GM19328 (cell line): ENCODE measurements at regions not wholly inside any gene's neighbourhood (a gene's known extent, or its start where the extent isn't known, plus 50 kb on each side); places are given as distances from the start of the nearest gene placed in this dataset.

Experiments
- ATAC-seq: cut with Tn5 transposase; IDR thresholded peaks from one replicate; pipeline ENCODE4 v1.9.1; 2021; ENCODE audit warnings: mild to moderate bottlenecking, moderate library complexity; ENCODE audit not compliant: unreplicated experiment

DNA sequence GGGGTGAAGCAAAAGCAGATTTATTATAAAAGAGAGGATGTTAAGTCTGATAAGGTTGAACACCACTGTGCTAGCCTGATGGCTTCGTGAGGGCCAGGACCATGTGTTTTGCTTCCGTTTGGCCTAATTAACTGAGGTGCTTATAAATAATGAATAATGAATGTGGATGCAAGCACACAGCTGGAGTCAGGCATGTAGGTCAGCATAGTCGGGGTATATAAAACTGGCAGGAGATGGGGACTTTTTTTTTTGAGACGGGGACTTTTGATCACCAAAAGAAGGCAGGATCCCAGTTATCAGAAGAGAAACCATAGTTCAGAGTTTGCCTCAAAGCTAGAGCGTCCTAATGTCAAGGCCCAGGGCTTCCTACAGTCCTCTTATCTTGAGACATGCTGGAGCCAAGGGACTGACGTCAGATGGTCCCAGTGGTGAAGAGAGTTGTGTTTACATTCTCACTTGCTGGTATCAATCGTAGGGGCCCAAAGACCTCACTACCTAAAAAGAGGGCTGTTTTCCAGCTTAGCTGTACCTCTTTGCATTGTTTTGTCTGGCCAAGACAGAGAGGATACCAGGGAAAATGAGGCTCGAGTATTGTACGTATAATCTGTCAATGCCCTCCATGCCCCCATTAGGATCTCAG, 50.4 kb downstream of the RTL9 start:
- no peak for ATAC-seq

GRCh38 chrX:110409925-110410324, 51.3 kb downstream of the RTL9 start:
- no peak for ATAC-seq

GRCh38 chrX:110410603-110411002, 52.0 kb downstream of the RTL9 start:
- no peak for ATAC-seq

GRCh38 chrX:110412971-110413726, 54.5 kb downstream of the RTL9 start:
- ATAC-seq, result peak; percentile 62

- ATAC-seq, result no peak
Measured at GRCh38 chrX:110413727-110414124, 55.1 kb downstream of the RTL9 start.

DNA sequence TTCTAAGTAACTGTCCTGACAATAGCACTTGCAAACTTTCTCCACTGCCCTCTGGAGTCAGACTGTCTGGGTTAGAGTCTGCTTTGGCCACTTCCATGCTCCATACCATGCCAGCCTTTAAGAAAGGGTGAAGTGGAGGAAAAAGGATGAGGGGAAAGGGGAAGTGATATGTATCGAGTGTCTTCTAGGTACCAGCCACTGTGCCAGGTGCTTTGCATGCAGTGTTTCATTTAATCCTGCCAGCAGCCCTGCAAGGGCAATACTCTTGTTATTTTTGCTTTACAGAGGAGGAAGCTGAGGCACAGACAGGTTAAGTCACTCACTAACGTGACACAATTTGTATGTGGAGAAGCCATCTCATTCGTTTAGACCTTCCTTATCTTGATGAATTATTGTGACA, 55.6 kb downstream of the RTL9 start:
- peak; percentile 14 for ATAC-seq

DNA sequence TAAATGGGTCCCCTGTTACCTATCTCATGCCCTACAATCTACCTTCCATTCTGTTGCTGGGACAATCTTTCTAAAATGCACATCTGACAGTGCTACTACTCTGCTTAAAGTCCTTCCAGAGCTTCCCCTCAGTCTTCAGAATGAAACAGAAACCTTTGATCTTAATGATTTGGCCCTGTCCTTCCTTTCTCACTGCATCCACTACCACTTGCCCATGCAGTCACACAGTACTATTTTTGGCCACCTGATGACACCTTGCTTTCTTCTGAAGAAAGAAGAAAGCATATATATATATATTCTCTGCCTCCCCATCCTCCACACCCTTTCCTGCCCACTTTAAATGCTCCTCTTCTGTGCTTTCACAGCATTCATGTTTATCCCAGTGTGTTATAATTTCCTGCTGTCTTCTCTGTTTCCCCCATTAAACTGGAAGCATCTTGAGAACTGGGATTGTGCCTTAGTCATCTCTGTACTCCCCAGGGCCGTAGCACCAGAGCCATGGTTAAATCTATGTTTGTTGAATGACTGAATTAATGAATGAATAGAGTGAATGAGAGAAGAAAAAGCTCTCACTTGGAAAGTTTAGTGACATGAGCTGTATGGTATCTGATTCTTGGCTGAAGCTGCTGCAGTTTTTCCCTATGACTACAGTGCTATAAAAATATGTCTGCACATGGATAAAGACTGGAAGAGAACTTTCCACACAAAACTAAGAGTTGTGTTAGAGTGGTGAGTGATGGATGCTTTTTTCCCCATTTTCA, 56.2 kb downstream of the RTL9 start:
- peak; percentile 60 for ATAC-seq

DNA sequence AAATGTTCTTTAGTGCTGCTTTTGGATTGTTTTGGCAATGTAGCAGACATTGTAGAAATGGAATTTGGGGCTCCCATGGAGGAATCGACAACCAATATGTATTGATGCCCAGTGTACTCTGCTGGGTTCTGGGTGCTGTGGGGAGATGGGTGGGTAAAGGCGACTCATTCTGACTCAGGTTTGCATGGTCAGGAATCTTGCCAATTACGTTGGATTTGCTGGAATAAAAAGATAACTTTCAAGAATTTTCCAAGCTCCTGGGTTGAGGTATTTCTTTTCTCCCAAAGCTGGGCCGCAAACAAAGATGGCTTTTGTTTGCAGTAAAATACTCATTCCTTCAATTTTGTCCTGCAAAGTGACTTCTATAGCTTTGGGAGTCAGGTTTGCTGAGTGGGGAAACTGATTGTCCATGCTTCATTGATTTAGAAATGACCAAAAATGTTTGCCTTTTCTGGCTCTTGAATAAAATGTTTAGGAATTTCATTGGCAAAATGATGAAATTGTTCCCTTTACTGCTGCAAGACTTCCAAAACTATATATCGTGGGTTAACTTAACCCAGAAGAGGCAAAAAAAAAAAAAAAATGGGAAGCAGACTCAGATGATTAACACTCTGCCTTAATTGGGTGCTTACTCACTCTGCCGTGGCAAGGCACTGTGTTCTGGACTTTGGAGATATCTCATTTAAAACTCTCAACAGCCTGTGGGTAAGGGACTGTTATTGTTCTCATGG, 57.0 kb downstream of the RTL9 start:
- ATAC-seq, result no peak

GRCh38 chrX:110417128-110417527, 58.5 kb downstream of the RTL9 start:
- no peak for ATAC-seq

DNA sequence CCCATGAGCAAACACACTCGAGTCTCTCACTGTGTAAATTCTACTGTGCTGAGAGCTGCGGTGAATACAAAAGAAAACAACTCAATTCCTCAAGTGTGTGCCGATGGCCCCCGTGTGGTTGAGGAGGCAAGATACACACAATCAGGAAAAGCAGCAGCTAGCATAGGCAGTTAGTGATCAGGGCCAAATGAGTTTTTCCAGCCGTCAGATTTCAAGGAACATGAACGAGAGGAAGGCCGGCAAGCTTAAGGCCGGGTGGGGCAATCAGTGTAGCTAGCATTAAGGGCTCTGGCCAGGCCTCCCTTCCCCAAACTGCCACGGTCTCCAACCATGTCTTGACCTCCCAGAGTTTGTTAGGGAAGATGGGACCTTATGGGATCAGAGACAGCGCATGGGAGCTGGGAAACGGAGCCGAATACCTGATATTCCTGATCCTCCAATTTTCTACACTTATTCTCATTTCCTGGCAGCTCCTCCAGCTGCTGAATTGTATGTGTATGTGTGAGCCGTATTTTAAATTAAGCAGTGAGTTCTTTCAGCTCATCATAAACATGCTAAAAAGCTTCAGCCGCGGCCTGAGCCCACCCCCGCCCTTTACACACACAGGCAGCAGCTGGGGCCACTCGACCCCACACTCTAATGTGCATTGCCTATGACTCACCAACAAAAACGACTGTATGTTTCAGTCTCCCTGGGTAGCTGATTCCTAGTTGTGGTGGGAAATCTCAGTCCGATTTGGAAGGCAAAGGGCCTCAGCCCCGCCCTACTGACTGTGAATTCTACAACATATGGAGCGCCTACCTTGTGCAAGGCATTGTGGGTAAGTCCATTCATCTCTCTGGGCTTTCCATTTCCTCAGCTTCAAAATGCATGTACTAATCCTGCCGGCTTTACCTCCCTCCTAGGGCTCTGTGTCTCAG, 59.9 kb downstream of the RTL9 start:
- ATAC-seq, result no peak

DNA sequence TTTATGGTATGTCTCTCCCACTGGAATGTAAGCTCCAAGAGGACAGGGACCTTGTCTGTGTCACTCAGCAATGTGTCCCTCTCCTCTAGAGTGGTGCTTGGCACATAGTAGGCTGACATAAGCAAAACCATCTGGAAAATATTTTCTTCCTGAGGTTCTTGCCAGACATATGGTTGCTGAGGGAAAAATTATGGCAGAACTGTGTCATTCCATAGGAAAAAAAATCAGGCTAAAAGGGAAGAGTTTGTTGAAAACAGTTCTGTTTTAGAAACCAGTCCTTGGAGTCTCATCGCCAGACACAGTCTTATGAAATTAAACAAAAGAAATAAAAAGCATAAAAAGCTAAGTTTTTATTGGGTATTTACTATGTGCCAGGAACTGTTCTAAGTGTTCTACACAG, 60.9 kb downstream of the RTL9 start:
- no peak for ATAC-seq

DNA sequence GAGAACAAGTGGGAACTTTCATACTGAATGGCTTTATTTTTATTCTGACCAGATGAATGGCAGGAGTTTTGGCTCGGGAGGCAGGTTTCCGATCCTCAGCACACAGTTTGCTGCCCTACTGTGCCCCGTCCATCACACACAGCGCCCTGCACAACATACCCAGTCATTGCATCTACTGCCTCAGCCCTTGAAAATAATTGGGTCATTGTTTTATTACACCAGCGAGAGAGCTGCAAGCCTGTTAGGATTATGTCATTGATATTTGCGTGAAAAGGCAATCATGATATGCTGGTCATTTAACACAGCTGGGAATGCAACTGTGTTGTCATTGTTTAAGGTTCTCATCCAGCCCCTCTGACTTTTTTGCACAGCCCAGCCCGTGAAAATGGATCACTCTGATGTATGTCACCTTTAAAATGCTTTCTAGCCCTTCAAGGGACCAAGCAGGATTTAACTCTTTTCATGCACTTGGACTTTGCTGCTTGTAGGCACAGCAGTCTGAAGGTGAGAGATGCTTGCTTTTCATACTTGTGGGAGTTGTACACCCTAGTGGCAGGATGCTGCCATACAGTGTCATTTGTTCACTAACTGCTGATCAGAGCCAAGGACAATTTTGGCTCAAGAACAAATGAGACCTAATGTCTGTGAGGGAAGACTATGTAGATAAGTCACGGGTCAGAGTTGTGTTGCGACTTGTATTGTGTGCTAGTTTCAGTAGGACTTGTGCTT, 62.3 kb downstream of the RTL9 start:
- peak; percentile 68 for ATAC-seq

DNA sequence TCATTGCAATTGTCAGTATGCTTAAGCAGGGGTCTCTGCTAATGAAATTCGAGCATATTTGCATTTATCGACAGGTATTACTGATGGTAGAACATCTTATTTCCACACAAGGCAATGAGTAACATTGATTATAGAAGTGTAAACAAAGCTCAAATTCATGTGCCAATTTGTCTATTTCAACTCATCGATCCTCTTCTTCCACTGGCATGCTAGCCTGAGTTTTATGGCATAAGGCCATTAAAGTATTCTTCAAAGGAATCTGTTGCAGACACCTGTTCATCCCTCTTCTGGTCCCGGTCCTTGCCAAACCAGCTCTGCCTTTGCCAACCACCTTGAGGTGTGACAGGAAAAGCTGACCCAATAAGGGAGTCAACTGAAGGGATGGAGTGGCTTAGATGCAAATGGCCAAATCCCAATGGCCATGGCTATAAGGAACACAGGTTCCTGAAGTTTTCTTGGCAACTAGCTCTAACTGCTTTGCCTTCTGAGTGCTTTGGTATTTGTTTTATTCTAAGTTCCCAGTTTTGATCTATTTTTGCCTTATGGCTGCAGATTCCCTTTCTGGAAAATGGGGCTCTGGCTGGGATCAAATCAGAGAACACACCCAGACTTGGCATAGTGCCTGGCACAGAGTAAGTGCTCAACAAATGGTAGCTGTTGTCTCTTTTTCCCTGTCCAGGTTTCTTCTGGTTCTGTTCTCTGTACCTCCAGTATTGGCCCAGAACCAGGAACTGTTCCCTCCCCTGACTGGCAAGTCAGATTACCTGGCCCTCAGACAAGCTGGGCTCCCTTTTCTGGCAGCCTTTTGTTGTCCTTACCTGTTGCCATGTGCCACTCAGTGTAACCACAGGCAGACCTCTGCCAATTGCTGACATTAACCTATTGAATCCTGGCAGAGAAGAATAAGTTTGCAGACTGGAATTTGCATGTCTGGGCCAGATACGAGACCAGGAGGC, 63.1 kb downstream of the RTL9 start:
- no peak for ATAC-seq

GRCh38 chrX:110425222-110426154, 66.8 kb downstream of the RTL9 start:
- ATAC-seq, result no peak

DNA sequence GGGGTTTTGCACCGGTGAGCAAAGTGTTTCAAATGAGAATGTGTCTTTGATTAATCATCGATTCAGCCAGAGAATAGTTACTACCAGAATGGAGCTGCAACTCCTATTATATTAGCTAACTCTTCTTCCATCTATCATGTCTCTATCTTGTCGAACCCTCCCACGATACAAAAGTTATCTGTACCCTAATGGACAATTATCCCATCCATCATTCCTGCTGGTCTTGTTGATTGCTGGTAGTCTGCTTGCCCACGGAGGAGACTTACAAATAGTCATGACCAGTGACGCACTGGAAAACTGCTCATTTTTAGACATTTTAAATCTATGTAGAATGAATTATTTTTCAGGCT, 67.5 kb downstream of the RTL9 start:
- ATAC-seq, result no peak

GRCh38 chrX:110427076-110427475, 68.4 kb downstream of the RTL9 start:
- no peak for ATAC-seq

DNA sequence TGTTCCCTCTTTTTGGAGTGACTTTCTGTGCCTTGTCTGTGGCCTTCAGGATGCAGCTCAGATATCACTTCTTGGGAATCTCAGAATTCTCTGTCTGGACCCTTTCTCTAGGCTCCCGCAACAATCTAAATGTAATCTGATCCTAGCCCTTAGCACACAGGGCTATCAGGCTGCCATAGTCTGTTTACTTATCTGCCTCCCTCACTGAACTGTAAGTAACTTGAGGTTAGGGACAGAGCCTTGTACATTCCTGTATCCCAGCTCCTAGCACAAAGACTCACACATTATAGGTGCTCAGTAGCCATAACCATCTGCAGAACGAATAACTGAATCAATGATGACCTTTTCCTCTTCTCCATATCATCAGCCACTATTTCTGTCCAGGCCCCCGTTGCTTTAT, 69.5 kb downstream of the RTL9 start:
- ATAC-seq, result no peak
